ENCODE measurements at regions not wholly inside any gene's neighbourhood (a gene's known extent, or its start where the extent isn't known, plus 50 kb on each side); places are given as distances from the start of the nearest gene placed in this dataset.
"Not testable (repeated sequence)": the region's sequence is repeated elsewhere in the genome, so short reads cannot be mapped to it uniquely, and the experiment has no call there.

- Histone ChIP-seq H4K20me1 (ENCODE audit: insufficient read depth) (no peaks in the 10 kb centered on the region), H3K9me2 (ENCODE audit: insufficient read depth) (no peaks in the 10 kb centered on the region)
Observed at GRCh38 chr2:52473526-52473925, 1294.1 kb upstream of the CHAC2 start.

DNA sequence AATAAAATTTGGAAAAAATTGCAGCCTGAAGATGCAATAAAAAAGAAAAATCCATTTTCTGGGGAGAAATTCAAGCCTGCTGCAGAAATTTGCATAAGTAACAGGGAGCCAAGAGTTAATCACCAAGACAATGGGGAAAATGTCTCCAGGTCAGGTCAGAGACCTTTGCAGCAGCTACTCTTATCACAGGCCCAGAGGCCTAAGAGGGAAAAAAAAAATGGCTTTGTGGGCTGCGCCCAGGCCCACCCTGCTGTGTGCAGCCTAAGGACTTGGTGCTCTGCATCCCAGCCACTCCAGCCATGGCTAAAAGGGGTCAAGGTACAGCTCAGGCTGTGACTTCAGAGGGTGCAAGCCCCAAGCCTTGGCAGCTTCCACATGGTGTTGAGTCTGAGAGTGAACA is 1297.1 kb upstream of the CHAC2 start:
- H3F3A ChIP-seq (ENCODE audit: insufficient read depth); DNase-seq; H3K27me3 ChIP-seq (replicated peaks; ENCODE audit: insufficient read depth); in situ Hi-C loops (cut with MboI); H3K4me1 ChIP-seq (ENCODE audit: insufficient read depth); H3K4me2 ChIP-seq (ENCODE audit: unreplicated experiment); H3K27ac ChIP-seq; H2AFZ ChIP-seq; H4K20me1 ChIP-seq (ENCODE audit: insufficient read depth); H3K9me3 ChIP-seq (ENCODE audit: low read depth); H3K79me2 ChIP-seq (ENCODE audit: insufficient read depth); H3K36me3 ChIP-seq (ENCODE audit: low read depth); H3K9ac ChIP-seq; H3K9me2 ChIP-seq (ENCODE audit: insufficient read depth); H3K4me3 ChIP-seq: not testable (repeated sequence)
- 27 to 40% methylated on average over 1 of the region's 1 CpG for WGBS, 2 experiments (ENCODE audit: low coverage in 1 of 2, low lambda C conversion rate in 2 of 2, missing lambda C conversion rate in 2 of 2)

More at GRCh38 chr2:52473526-52473925, 1294.1 kb upstream of the CHAC2 start:
- no peaks in the 10 kb centered on the region for H3K4me1 ChIP-seq (ENCODE audit: insufficient read depth)
- no peak for DNase-seq
- no peak for TF ChIP-seq EZH2phosphoT487 (IDR thresholded peaks at IDR 0.05; ENCODE audit: insufficient read depth, low read depth)
- no peak for TF ChIP-seq EZH2 (IDR thresholded peaks at IDR 0.05; ENCODE audit: insufficient read depth, poor library complexity, severe bottlenecking)
- 5 to 12% methylated on average over 2 of the region's 2 CpGs for WGBS, 2 experiments (ENCODE audit: low coverage in 1 of 2, low lambda C conversion rate in 2 of 2, missing lambda C conversion rate in 2 of 2)
- no peaks in the 10 kb centered on the region for H3F3A ChIP-seq (ENCODE audit: insufficient read depth)
- H3K27ac ChIP-seq: no peak overlapping the region
- no peaks in the 10 kb centered on the region for H3K36me3 ChIP-seq (ENCODE audit: low read depth)
- no peak overlapping the region for H3K9ac ChIP-seq
- in situ Hi-C loops (cut with MboI): no loop called here
- no peaks in the 10 kb centered on the region for H3K27me3 ChIP-seq (replicated peaks; ENCODE audit: insufficient read depth)
- H2AFZ ChIP-seq: no peak overlapping the region
- H3K9me3 ChIP-seq (ENCODE audit: low read depth): no peaks in the 10 kb centered on the region
- H3K4me2 ChIP-seq (ENCODE audit: unreplicated experiment): no peak overlapping the region
- no peaks in the 10 kb centered on the region for H3K79me2 ChIP-seq (ENCODE audit: insufficient read depth)
- no peak overlapping the region for H3K4me3 ChIP-seq

DNA sequence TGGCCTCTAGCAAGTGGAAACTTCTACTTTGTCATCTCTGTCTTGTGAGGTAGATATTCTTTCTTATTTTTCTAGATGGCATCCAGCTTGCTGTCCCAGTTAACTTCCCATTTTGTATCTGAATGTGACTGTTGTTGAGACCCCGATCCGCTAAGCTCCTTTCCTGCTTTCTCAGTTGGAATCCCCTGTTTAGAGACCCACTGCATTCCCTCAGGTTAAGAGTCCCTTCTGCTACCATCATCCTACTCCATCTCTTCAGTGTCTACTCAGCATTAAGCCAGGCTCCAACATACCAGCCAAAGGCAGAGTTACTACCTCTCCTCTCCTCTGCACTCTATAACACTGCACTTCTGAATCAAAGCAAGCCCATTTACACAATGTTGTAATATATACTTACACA is 1300.4 kb upstream of the CHAC2 start:
- TF ChIP-seq EZH2 (IDR thresholded peaks at IDR 0.05; ENCODE audit: insufficient read depth, poor library complexity, severe bottlenecking) (no peak), EZH2phosphoT487 (IDR thresholded peaks at IDR 0.05; ENCODE audit: insufficient read depth, low read depth) (no peak)
- no peak overlapping the region for H3K4me2 ChIP-seq (ENCODE audit: unreplicated experiment)
- no peak overlapping the region for H2AFZ ChIP-seq
- H3F3A ChIP-seq (ENCODE audit: insufficient read depth): no peaks in the 10 kb centered on the region
- H3K4me3 ChIP-seq: no peak overlapping the region
- H3K27me3 ChIP-seq (replicated peaks; ENCODE audit: insufficient read depth): no peaks in the 10 kb centered on the region
- in situ Hi-C loops (cut with MboI): no loop called here
- no peaks in the 10 kb centered on the region for H3K9me3 ChIP-seq (ENCODE audit: low read depth)
- no peaks in the 10 kb centered on the region for H3K36me3 ChIP-seq (ENCODE audit: low read depth)
- H3K79me2 ChIP-seq (ENCODE audit: insufficient read depth): no peaks in the 10 kb centered on the region
- H3K9ac ChIP-seq: no peak overlapping the region
- 49 to 51% methylated on average over 2 of the region's 2 CpGs for WGBS, 2 experiments (ENCODE audit: low coverage in 1 of 2, low lambda C conversion rate in 2 of 2, missing lambda C conversion rate in 2 of 2)
- no peak overlapping the region for H3K27ac ChIP-seq
- H3K4me1 ChIP-seq (ENCODE audit: insufficient read depth): no peaks in the 10 kb centered on the region
- no peaks in the 10 kb centered on the region for H3K9me2 ChIP-seq (ENCODE audit: insufficient read depth)
- H4K20me1 ChIP-seq (ENCODE audit: insufficient read depth): no peaks in the 10 kb centered on the region
- no peak for DNase-seq

GRCh38 chr2:52465287-52465686 is 1302.3 kb upstream of the CHAC2 start:
- H3K4me2 ChIP-seq (ENCODE audit: unreplicated experiment): no peak overlapping the region
- in situ Hi-C loops (cut with MboI): no loop called here
- no peaks in the 10 kb centered on the region for H4K20me1 ChIP-seq (ENCODE audit: insufficient read depth)
- no peaks in the 10 kb centered on the region for H3K79me2 ChIP-seq (ENCODE audit: insufficient read depth)
- no peak overlapping the region for H2AFZ ChIP-seq
- H3K4me1 ChIP-seq (ENCODE audit: insufficient read depth): no peaks in the 10 kb centered on the region
- no peaks in the 10 kb centered on the region for H3F3A ChIP-seq (ENCODE audit: insufficient read depth)
- no peak for DNase-seq
- H3K27ac ChIP-seq: no peak overlapping the region
- TF ChIP-seq EZH2phosphoT487 (IDR thresholded peaks at IDR 0.05; ENCODE audit: insufficient read depth, low read depth) (no peak), EZH2 (IDR thresholded peaks at IDR 0.05; ENCODE audit: insufficient read depth, poor library complexity, severe bottlenecking) (no peak)
- H3K4me3 ChIP-seq: no peak overlapping the region
- no peaks in the 10 kb centered on the region for H3K36me3 ChIP-seq (ENCODE audit: low read depth)
- no peak overlapping the region for H3K9ac ChIP-seq
- WGBS, 2 experiments (ENCODE audit: low coverage in 1 of 2, low lambda C conversion rate in 2 of 2, missing lambda C conversion rate in 2 of 2): 16 to 17% methylated on average over 3 of the region's 3 CpGs
- no peaks in the 10 kb centered on the region for H3K9me3 ChIP-seq (ENCODE audit: low read depth)
- no peaks in the 10 kb centered on the region for H3K9me2 ChIP-seq (ENCODE audit: insufficient read depth)
- H3K27me3 ChIP-seq (replicated peaks; ENCODE audit: insufficient read depth): no peaks in the 10 kb centered on the region

DNA sequence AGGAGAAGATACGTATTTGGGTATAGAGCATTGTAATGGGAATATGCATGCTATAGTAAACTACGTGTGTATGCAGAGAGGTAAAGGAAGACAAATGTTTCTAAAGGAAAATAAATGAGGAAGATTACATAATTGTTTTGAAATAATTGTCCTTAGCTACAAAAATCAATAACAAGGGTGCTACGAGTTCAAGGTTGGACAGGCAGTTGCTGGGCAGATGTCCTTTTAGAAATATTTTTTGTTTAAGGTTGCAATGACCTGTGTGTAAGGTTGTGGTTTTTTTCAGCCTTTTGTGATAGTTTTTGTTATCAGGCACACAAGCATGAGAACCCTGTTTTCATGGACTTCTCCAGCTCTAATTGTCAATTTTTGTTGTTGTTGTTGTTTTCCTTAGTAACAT is 1304.1 kb upstream of the CHAC2 start:
- H3K27ac ChIP-seq: no peak overlapping the region
- H2AFZ ChIP-seq: no peak overlapping the region
- H3K79me2 ChIP-seq (ENCODE audit: insufficient read depth): no peaks in the 10 kb centered on the region
- no peaks in the 10 kb centered on the region for H3K27me3 ChIP-seq (replicated peaks; ENCODE audit: insufficient read depth)
- no peaks in the 10 kb centered on the region for H3F3A ChIP-seq (ENCODE audit: insufficient read depth)
- H3K36me3 ChIP-seq (ENCODE audit: low read depth): no peaks in the 10 kb centered on the region
- 23 to 32% methylated on average over 3 of the region's 3 CpGs for WGBS, 2 experiments (ENCODE audit: low coverage in 1 of 2, low lambda C conversion rate in 2 of 2, missing lambda C conversion rate in 2 of 2)
- TF ChIP-seq EZH2phosphoT487 (IDR thresholded peaks at IDR 0.05; ENCODE audit: insufficient read depth, low read depth) (no peak), EZH2 (IDR thresholded peaks at IDR 0.05; ENCODE audit: insufficient read depth, poor library complexity, severe bottlenecking) (no peak)
- H3K9ac ChIP-seq: no peak overlapping the region
- H3K4me1 ChIP-seq (ENCODE audit: insufficient read depth): no peaks in the 10 kb centered on the region
- H3K4me3 ChIP-seq: no peak overlapping the region
- H3K9me2 ChIP-seq (ENCODE audit: insufficient read depth): no peaks in the 10 kb centered on the region
- H3K4me2 ChIP-seq (ENCODE audit: unreplicated experiment): no peak overlapping the region
- no peak for DNase-seq
- no peaks in the 10 kb centered on the region for H3K9me3 ChIP-seq (ENCODE audit: low read depth)
- no peaks in the 10 kb centered on the region for H4K20me1 ChIP-seq (ENCODE audit: insufficient read depth)
- in situ Hi-C loops (cut with MboI): no loop called here

Data from GM23248 (cell line).